Hematopoietic multipotent progenitor cell (in vitro differentiated cells): ENCODE measurements at regions not wholly inside any gene's neighbourhood (a gene's known extent, or its start where the extent isn't known, plus 50 kb on each side); places are given as distances from the start of the nearest gene placed in this dataset.
"Not testable (repeated sequence)": the region's sequence is repeated elsewhere in the genome, so short reads cannot be mapped to it uniquely, and the experiment has no call there.

Experiments used
- DNase-seq, 3 donors: peaks; one replicate each; pipeline ENCODE4 v3.0.0-alpha.2; 2011 to 2015; ENCODE audit warnings: low read depth in 2 of 3, low spot score in 2 of 3

GRCh38 chr6:18062733-18063132 lies 59.7 kb downstream of the NHLRC1 start:
- DNase-seq, result no peak

DNA sequence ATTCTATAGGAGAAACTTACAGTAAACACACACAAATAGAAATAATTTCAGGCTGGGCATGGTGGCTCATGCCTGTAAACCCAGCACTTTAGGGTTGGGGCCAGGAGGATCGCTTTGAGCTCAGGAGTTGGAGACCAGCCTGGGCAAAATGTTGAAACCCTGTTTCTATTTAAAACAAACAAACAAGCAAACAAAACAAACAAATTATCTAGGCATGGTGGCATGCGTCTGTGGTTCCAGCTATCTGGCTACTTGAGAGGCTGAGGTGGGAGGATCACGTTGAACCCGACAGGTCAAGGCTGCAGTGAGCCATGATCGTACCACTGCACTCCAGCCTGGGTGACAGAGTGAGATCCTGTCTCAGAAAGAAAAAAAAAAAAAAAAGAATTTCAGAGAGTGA lies 64.0 kb downstream of the NHLRC1 start:
- DNase-seq, result no peak

DNA sequence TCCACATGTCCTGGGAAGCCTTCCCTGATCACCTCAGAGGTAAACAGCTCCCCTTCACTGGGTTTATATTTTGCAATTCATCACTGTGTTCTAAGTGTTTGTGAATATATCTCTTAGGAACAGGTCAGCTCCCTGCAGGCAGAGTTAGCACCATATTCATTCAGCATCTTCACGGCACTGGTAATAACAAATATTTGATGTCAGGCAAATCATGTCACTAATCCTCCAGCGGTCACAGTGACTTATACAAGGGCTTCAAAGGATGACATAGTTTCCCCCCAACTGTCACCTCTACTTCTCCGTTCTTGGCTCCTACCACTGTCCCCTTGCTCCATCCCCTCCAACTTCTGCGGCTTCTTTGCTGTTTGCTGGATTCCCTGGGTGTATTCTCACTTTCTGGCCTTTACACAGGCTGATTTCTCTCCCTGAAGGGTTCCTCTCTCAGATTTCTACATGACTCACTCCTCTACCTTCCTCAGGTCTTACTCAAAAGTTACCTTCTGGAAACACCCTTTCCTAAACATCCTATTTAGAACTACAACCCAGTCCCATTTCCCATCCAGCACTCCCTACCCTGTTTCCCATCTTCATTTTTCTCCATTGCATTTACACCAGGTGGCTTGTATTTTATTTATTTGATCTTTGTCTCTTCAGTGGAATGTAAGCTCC lies 66.6 kb downstream of the NHLRC1 start:
- DNase-seq, result no peak

- no peak for DNase-seq
Observed at GRCh38 chr6:18055098-18055497, 67.4 kb downstream of the NHLRC1 start.

GRCh38 chr6:18053555-18054445 lies 66.4 kb upstream of the KIF13A start:
- peak in 1 of 3 donors; percentile 11 for DNase-seq

DNA sequence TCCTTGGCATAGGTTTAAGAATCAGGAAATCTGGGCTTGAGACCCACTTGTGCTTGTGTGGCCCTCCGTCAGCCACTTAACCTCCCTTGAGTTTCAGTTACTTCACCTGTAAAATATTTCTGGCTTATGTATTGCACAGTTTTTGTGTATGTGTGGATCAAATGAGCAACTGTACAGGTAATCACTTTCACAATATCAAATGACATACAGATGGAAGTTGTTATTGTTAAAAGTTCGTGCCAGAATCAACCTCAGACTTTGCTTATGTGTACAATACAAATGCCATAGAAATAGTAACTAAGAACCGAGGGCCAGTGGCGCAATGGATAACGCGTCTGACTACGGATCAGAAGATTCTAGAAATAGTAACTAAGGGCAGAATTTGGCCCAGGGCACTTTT lies 65.6 kb upstream of the KIF13A start:
- DNase-seq, result no peak

DNA sequence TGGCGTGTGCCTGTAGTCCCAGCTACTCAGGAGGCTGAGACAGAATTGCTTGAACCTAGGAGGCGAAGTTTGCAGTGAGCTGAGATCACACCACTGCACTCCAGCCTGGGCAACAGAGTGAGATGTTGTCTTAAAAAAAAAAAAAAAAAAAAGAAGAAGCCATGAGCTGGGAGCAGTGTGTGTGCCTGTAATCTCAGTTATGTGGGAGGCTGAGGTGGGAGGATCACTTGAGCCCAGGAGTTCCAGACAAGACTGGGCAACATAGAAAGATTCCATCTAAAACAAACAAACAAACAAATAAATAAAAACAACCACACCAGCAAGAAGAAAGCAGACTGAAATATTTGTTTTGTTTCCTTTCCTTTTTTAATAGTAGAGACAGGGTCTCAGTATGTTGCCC lies 62.2 kb upstream of the KIF13A start:
- no peak for DNase-seq

GRCh38 chr6:18048953-18049630 lies 61.7 kb upstream of the KIF13A start:
- no peak for DNase-seq

DNA sequence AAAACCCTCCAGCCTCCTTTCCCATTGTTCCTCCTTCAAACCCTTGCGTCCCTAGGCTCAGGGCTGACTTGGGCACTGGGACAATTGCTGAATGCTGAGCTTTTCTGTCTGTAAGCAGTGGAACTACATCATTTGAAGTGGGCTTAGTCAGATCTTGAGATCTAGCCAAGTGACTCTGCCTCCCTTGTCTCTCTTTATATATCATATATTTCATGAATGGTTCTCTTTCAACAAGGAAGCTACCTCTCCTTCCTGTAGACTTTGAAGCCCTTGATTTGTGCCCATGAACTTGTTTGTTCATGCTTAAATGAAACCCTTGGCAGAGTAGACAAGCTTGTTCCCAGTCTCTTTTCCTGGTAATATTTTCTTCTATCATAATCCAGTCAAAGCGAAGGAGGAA lies 60.0 kb upstream of the KIF13A start:
- DNase-seq, result no peak

GRCh38 chr6:18045507-18045906 lies 58.1 kb upstream of the KIF13A start:
- no peak for DNase-seq

DNA sequence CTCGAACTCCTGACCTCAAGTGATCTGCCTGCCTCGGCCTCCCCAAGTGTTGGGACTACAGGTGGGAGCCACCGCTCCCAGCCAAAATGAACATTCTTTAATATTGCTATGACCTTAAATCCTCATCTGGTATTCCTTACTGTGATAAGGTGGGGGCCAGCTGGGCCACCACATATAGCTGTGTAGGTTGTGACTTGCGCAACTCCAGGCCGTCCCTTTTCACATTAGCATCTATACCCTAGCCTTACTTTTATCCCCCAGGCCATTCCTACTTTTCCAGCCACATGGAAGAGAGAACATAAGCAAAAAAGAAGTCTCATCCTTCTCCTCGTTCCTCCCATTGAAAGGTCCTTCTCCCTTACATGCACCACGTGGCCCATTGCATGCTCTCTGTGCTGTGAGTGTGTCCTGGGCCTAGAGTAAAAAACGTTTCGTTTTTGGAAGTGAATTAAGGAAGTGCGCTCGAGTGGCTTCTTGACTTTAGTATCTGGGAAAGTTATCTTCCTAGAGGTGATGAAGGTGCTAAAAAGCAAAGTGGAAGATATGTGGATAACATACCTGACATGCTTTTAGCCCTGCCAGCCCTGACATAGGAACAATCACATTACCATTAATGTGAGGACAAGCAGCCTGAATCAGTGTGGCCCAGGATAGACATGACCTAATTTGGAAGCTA lies 56.8 kb upstream of the KIF13A start:
- DNase-seq, result no peak

DNA sequence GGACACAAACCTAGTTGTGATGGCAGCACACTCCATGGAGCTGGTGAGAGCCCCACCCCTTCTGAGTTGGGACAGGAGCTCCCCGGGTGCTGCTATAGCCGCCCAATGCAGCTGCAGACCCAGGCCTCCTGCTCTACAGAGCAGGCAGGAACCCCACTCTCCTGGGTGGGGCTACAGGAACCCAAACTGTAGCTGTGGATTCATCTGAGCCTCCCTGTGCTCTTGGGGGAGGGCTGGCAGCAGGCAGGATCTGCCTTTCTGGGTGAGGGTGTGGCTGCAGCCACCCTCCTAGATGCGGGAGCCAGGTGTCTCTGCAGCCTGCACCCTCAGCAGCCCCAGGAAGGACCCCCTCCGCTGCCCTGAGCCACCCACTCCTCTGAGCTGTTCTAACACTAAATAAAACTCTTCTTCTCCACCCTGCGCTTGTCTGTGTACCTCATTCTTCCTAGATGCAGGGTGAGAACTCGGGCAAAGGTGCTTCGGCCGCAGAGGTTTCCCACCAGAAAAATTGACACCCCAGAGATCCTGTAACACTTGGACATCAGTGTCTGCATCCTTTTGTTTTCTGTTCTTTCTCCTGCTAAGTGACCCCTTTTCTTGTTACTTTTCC lies 55.2 kb upstream of the KIF13A start:
- no peak for DNase-seq

DNA sequence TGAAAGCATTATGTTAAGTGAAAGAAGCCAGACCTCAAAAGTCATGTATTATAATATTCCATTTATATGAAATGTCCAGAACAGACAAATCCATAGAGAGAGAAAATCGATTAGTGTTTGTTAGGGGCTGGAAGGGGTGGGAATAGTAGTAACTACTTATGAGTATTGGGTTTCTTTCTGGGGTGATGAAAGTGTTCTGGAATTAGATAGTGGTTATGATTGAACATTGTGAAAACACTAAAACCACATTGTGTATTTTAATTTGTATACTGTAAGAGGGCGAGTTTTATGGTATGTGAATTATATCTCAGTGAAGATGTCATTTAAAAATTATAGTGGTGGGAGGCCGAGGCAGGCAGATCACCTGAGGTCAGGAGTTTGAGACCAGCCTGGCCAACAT lies 52.0 kb upstream of the KIF13A start:
- DNase-seq, result no peak

GRCh38 chr6:18038235-18038634 lies 50.8 kb upstream of the KIF13A start:
- not testable (repeated sequence) for DNase-seq
